ENCODE measurements at regions not wholly inside any gene's neighbourhood (a gene's known extent, or its start where the extent isn't known, plus 50 kb on each side); places are given as distances from the start of the nearest gene placed in this dataset.

- FAIRE-seq: no peak
These were observed 55.5 kb downstream of the DRD1 start for GRCh38 chr5:175388531-175388930.

- no peak for FAIRE-seq
These were observed 56.8 kb downstream of the DRD1 start for GRCh38 chr5:175387144-175387543.

- FAIRE-seq: no peak
These were observed 57.5 kb downstream of the DRD1 start for GRCh38 chr5:175386526-175386925.

- FAIRE-seq: peak; percentile 90
These were observed 58.2 kb downstream of the DRD1 start for GRCh38 chr5:175385691-175386362.

DNA sequence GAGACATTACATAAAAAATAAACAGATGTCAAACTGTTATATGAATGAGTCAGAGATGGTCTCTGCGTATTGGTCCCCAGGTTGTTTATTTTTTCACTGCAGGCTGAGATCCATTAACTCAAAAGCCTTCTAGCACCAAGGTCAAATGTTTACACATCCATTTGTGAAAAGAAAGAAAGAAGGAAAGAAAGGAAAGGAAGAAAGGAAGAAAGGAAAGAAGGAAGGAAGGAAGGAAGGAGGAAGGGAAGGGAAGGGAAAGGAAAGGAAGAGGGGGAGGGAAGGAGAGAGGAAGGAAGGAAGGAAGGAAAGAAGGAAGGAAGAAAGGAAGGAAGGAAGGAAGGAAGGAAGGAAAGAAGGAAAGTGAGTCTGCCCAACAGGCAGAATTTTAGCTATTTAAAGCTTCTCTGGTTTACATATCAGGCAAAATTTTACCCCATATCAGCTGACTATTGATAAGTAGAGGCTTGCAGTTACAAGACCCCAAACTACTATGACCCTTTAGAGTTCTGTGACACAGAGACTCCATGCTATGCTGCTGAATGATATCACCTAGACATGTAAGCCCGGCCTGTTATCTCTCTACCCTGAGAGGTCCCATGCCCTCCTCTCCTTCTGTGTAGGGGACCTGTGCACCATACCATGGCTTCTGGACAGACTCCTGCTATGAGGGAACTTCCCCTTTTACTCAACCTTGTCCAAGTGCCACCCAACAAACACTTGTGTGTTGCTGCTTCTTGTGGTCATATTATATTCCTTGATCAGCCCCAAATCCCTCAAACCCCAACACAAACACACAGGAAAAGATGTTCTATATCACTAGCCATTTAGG is 59.0 kb downstream of the DRD1 start:
- no peak for FAIRE-seq

GRCh38 chr5:175383350-175383749 is 60.6 kb downstream of the DRD1 start:
- no peak for FAIRE-seq

DNA sequence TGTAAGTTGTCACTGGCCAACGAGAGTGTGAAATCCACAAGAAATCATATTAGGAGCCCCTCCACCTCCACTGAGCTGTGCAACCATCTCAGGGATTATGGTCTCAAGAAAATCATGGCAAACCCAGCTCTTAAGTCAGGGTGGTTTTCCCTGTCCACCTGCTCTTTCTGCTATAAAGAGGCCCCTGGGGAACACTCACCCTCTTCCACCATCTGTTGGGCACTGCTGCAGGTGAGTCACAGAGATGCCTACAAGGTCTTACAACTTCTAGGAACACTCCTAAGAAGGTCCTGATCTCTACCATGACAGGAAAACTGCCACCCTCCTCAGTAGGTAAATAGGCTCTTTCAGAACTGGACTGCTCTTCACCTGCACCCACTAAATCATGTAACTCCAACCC is 61.8 kb downstream of the DRD1 start:
- FAIRE-seq: no peak

GRCh38 chr5:175381130-175381529 is 62.9 kb downstream of the DRD1 start:
- FAIRE-seq: no peak

DNA sequence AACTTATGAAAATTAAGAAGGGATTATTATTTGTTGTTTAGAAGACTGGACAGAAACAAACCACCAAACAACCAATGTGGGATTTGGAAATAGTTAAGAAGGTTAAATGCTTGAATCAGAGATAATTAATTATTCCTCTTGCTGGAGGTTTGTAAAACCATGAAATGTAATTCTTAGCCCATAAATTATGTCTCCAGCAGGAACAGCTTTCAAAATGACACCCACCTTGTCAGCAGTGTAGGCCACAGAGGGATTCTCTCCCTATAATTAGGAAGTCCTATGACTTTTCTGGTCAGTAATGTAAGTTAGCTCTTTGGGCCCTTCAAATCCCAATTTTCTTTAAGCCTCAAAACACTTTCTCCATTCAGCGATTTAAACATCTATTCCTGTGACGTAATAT is 63.3 kb downstream of the DRD1 start:
- no peak for FAIRE-seq

GRCh38 chr5:175379867-175380266 is 64.1 kb downstream of the DRD1 start:
- FAIRE-seq: no peak

- FAIRE-seq: no peak
These were observed 65.4 kb downstream of the DRD1 start for GRCh38 chr5:175378444-175379028.

DNA sequence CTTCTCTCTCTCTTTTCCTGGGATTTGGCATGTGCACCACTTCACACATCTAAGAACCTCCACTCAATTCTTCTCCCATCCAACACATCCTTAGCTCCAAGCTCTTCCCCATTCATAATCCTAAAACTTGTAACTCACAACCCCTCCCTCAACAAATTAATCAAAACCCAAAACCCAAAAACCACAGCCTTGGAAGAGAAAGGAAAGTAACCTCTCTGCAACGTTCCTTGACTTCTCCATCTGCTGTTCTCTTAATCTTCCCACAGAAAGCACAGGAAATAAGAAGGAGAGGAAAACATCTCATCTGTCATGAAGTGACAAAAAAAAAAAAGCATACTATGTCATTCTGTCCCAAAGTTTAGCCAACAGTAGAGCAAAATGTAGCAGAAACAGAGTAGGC is 66.2 kb downstream of the DRD1 start:
- no peak for FAIRE-seq

DNA sequence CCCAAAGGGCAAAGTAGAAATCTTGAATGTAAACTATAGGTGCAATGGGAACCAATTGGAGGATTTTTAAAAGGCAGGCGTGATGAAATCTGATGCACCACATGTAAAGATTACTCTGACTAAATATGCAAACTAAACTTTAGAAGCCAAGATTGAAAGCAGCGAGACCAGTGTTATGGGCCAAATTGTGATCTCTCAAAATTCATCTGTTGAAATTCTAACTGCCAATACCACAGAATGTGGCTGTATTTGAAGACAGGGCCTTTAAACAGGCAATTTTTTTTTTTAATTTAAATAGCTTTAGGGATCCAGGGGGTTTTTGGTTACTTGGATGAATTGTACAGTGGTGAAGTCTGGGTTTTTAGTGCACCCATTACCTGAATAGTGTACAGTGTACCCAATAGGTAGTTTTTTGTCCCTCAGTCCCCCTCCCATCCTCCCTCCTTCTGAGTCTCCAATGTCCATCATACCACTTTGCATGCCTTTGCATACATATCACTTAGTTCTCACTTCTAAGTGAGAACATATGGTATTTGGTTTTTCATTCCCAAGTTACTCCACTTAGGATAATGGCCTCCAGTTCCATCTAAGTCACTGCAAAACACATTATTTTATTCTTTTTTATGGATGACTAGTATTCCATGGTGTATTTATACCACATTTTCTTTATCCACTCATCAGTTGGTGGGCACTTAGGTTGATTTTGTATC is 69.7 kb downstream of the DRD1 start:
- FAIRE-seq: no peak

- no peak for FAIRE-seq
These were observed 78.1 kb downstream of the DRD1 start for GRCh38 chr5:175365866-175366265.

DNA sequence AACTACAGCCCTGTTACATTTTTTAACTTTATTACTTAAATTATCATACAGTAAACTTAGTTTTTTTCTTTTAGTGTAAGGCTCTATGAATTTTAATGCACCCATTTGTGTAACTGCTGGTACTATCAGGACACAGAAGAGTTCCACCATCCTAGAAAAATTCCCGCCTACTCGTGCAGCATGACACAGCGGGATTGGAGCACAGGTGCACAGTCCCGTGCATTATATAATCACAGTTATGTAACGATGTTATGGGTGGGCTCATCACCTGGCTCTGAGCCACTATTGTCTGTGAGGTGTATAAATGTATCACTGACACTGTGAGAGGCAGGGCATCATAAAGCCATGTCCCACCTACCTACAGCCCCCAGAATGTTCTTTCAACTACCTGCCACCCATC is 80.7 kb downstream of the DRD1 start:
- no peak for FAIRE-seq

GRCh38 chr5:175357995-175358394 is 86.0 kb downstream of the DRD1 start:
- FAIRE-seq: no peak

GRCh38 chr5:175356428-175356827 is 87.6 kb downstream of the DRD1 start:
- no peak for FAIRE-seq

DNA sequence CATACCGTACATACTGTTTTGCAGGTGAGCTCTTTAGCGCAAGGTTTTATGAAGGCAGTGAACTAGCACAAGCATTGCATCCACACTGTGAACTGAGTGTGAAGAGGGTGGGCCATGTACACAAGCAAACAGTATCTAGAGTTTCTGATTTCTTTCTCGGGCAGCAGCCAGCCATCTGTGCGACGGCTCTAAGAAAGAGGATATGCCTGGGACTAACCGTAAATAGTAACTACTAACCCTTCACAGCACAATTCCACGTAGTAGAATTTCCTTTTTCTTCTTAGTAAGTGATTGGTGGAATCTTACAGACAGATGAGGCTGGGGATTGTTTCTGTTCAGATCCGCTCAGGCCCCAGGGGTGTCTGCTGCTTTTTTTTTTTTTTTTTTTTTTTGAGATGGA is 89.0 kb downstream of the DRD1 start:
- no peak for FAIRE-seq

- FAIRE-seq: no peak
These were observed 90.1 kb downstream of the DRD1 start for GRCh38 chr5:175353926-175354325.

GRCh38 chr5:175351897-175352590 is 91.9 kb downstream of the DRD1 start:
- FAIRE-seq: no peak

GRCh38 chr5:175351126-175351525 is 92.9 kb downstream of the DRD1 start:
- FAIRE-seq: no peak

DNA sequence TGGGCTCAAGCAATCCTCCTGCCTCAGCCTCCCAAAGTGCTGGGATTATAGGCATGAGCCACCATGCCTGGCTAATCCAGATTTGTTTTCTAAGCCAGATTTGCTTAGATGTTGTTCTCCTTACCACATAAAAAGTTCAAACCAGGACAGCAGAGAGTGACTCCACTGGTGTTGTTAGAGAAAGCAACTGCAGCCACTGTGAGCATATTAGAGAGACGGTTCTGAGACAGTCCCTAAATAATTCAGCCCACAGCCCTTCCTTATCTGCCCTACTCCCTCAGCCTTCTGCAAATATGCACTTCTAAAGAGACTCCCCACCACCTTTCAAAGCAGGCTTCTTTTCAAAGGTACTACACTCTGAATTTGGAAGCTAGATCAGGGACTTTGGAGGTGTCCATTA is 96.1 kb downstream of the DRD1 start:
- no peak for FAIRE-seq

- no peak for FAIRE-seq
These were observed 97.0 kb downstream of the DRD1 start for GRCh38 chr5:175347027-175347426.
